AG09319 (cell line): ENCODE measurements at regions not wholly inside any gene's neighbourhood (a gene's known extent, or its start where the extent isn't known, plus 50 kb on each side); places are given as distances from the start of the nearest gene placed in this dataset.

Experiments used
- DNase-seq: peaks from one replicate; pipeline ENCODE4 v3.0.0-alpha.2; 2010; ENCODE audit warnings: low read depth; ENCODE audit errors: extremely low read depth
- TF ChIP-seq, protein P1 (sequence below): IDR thresholded peaks from 2 replicates; pipeline ENCODE4 v1.5.1; 2011; ENCODE audit warnings: low read depth, mild to moderate bottlenecking, inconsistent platforms, low read length, moderate library complexity

DNA sequence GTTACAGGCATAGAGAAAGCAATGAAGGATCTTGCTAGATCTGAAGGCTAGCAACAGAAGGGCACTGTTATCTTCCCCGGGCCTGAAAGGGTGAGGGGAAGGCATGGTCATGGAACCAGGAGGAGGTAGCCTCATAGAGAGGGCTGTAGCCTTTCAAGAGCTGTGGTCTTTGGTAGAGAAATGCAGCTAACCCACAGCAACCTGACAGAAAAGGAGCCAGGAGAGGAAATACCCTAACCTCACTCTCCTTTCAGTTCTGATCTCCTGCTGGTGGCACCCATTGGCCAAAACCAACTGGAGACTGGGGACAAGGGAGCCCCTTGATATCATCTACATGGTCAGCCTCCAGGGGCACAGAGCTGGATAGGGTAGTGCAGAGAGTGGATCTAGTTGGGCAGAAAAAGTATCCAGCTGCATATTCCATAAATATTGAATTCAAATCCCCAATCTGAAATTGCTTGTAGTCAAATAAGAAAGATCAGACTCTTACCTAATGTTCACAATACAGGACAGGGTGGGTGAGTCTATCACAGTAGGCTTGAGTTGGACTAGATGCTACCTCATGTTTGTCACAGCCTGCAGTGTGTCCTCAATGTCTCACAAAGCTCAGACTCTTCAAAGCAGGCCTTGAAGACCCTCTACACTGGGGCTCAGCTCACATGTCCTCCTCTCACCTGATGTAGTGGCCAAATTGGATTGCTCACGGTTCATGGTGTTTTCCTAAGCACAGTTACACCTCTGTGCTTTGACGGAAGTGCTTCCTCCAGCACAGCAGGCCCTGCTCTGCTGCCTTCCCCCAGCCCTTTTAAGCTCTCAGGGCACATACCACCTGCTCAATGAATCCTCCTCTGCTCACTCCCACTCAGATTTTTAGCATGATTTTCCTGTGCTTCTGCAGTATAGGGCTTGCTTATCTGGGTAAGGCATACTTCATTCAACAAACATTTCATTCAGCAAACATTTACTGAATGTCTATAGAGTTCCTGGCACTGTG is 74.1 kb upstream of the JUN start:
- no peak for DNase-seq
- TF ChIP-seq, protein P1, sequence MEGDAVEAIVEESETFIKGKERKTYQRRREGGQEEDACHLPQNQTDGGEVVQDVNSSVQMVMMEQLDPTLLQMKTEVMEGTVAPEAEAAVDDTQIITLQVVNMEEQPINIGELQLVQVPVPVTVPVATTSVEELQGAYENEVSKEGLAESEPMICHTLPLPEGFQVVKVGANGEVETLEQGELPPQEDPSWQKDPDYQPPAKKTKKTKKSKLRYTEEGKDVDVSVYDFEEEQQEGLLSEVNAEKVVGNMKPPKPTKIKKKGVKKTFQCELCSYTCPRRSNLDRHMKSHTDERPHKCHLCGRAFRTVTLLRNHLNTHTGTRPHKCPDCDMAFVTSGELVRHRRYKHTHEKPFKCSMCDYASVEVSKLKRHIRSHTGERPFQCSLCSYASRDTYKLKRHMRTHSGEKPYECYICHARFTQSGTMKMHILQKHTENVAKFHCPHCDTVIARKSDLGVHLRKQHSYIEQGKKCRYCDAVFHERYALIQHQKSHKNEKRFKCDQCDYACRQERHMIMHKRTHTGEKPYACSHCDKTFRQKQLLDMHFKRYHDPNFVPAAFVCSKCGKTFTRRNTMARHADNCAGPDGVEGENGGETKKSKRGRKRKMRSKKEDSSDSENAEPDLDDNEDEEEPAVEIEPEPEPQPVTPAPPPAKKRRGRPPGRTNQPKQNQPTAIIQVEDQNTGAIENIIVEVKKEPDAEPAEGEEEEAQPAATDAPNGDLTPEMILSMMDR = no peak

DNA sequence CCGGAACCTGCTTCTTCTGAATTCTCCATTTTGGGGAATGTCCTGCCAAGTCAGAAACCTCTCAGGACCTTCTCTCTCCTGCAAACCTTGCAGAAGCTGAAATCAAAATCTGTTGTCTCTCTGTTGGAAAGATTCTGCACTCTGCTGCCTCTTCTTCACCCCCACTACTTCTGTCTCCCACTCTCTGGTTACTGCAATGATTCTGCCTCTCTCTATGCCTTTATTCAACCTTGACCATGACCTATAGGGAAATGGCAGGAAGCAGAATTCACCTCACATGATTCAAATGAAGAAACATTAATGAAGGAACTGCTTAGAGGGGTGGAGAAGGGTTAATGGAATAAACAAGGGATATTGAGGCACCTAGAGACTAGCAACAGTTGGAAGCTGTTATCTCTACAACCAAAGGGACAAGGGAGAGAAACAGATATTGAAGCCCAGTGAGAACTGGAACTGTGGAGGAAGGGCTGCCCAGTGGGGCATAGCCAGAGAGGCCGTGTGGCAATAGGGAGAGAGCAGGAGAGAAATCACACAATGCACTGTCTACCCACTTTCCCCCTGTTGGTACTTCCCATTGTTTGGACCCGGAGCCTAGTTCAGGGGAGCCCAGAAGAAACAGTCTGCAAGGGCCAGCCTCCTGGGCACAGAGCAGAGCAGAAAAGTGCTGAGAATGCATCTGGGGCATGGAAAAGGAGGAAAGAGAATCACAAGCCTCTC is 76.1 kb upstream of the JUN start:
- TF ChIP-seq, protein P1 = no peak
- no peak for DNase-seq

DNA sequence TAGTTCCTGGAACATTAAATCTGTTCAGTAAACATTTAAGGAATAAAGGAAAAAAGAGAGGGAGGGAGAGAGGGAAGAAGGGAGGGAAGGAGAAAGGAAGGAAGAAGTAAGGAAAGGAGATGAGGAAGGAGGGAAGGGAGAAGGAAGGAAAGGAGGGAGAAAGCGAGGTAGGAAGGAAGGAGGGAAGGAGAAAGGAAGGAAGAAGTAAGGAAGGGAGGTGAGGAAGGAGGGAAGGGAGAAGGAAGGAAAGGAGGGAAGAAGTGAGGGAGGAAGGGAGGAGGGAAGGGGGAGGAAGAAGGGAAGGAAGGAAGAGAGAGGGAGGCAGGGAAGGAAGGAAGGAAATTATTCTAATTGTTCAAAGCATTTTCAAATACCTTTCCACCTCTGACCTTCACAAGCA is 77.2 kb upstream of the JUN start:
- TF ChIP-seq, protein P1 = no peak
- no peak for DNase-seq

DNA sequence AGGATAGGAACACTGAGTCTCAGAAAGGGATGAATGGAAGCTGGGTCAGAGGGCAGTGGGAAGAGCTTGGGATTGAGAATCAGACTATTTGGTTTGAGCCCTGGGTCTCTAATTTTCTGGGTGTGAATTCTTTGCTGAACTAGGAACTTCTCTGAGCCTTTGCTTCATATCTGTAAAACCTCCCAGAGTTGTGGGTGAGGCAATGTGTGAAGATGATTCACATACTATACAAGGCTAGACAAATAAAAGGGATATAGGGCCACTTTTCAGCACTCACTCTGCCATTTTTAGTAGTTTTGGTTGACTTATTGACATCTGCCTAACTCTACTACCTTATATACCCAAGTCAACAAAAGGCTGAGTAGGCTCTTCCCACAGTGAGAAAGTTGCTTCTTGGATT is 77.7 kb upstream of the JUN start:
- TF ChIP-seq, protein P1 = no peak
- no peak for DNase-seq

DNA sequence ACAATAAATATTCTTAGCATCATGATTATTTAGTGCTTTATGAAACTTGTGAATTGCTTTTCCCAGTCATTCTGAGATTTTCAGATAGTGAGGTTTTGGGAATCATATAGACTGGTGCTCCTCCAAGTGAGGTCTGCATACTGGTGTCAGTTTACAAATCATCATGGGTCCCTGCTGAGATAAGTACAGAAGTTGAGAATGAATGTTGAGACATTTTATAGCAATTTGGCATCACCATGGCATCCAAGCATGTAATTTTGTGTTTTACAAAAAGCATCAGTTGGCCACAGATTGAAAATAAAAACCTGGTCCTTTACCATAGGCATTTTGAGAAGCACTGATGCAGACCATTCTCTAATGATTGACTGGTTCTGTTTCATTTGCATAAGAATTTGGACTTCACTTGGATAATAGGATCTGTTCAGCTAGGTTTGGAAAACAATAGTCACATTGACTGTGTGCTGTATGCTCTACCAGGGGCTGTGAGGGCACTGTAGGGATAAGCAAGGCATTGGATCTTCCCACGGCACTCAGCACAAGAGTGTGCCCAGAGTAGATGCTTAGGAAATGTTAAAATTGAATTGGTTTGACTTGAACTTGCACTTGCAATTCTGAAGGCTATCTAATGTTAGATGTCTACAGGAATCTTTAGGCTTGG is 79.0 kb upstream of the JUN start:
- no peak for DNase-seq
- TF ChIP-seq, protein P1 = no peak

DNA sequence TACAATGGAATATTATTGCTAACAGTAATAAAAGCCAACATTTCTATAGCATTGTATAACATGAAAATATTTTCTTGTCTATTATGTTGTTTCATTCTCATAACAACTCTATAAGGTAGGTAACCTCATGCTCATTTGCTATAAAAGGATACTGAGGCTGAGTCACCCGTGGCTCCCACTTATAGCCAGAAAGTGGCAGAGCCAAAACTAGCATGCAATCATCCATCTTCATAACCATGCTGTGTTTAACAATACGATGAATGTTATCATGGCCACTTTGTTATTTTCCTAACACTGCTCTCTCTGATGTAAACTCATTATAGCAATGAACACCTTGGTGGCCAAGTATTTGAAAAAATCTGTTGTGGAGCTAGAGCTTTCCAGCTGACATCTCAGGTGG is 80.8 kb upstream of the JUN start:
- TF ChIP-seq, protein P1 = no peak
- no peak for DNase-seq

DNA sequence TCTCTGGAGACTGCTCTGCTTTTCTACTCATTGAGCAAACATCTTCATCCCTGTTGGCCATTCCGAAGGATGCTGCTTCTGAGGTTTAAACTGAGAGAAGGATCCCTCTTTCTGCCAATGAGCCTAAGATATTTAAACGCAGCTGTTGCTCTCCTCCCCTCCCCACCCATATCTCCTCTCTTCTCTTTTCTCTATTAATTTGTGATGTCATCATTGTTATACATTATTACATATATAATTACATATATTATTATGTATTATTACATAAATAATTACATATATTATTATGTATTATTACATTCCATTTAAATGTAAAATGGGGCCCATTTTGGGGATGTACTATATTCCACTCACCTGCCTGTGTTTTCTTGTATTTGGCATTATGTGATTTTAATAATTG is 82.7 kb upstream of the JUN start:
- TF ChIP-seq, protein P1 = no peak
- DNase-seq = no peak
